ENCODE measurements at regions not wholly inside any gene's neighbourhood (a gene's known extent, or its start where the extent isn't known, plus 50 kb on each side); places are given as distances from the start of the nearest gene placed in this dataset.
"Not testable (repeated sequence)": the region's sequence is repeated elsewhere in the genome, so short reads cannot be mapped to it uniquely, and the experiment has no call there.

DNA sequence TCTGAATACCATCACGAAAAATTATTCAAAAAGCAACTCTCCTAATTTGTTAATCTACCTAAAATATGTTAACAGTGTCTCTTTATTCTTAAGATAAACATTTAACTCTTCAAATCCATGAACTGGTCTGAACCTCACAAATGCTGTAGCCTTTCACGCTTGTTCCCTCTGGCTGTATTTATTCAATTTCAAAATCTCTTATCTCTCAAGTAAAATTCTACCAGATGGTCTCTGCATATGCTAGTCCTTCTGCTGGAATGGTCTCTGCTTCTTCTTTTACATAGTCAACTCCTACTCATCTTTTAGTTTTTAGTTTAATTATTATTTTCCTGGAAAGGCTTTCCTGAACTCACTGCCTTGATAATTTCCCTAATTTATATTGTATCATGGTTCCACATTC lies 232.9 kb upstream of the PCDH20 start:
- FAIRE-seq (no peak), DNase-seq (ENCODE audit: low spot score in 2 of 2) (no peak)

DNA sequence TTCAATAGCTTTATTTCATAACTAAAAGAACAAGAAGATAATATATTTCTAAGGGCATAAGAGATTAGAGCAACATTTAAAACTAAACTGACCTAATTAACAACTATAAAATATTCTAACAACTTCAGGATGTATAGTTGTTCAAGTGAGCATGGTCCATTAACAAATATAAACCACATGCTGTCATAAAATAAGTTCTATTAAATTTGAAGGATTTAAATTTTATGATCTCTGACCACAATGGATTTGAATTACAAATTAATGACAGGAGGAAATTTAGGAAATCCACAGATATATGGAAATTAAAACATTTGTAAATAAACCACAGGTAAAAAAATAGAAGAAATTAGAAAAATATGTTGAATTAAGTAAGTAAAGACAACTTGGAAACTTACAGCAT lies 196.5 kb upstream of the PCDH20 start:
- FAIRE-seq (peak; percentile 52), DNase-seq (ENCODE audit: low spot score in 2 of 2) (no peak)

- FAIRE-seq (no peak), DNase-seq (ENCODE audit: low spot score in 2 of 2) (no peak)
Measured at GRCh38 chr13:61608138-61608537, 192.5 kb upstream of the PCDH20 start.

GRCh38 chr13:61600360-61601033 lies 184.8 kb upstream of the PCDH20 start:
- peak; percentile 66 for FAIRE-seq
- no peak for DNase-seq (ENCODE audit: low spot score in 2 of 2)

DNA sequence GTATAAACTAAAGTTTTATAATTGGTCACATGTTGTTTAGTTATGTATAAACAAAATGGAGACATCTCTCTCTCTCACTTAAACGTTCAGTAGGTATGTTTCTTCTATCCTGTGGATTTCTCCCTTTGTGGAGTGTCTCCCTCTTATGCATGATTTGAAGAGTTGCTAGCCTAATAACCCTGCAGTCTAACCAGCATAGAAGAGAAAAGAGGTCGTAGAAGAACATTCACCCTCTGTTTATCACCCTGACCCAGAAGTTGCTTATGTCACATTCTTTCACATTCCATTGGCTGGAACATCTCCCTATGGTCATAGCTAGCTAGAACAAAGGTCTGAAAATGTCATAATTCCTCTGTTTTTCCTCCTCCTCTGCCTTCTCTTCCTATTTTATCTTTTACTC lies 176.8 kb upstream of the PCDH20 start:
- no peak for DNase-seq (ENCODE audit: low spot score in 2 of 2)
- no peak for FAIRE-seq

DNA sequence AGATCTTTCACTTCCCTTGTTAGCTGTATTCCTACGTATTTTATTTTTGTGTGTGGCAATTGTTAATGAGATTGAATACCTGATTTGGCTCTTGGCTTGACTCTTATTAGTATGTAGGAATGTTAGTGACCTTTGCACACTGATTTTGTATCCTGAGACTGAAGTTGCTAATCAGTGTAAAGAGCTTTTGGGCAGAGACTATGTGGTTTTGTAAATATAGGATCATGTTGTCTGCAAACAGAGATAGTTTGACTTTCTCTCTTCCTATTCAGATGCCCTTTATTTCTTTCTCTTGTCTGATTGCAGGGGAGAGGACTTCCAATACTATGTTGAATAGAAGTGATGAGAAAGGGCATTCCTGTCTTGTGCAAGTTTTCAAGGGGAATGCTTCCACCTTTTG lies 160.3 kb upstream of the PCDH20 start:
- FAIRE-seq, result no peak
- DNase-seq (ENCODE audit: low spot score in 2 of 2), result no peak

- no peak for DNase-seq (ENCODE audit: low spot score in 2 of 2)
- FAIRE-seq, result no peak
Measured at GRCh38 chr13:61563645-61564044, 148.0 kb upstream of the PCDH20 start.

- FAIRE-seq (no peak), DNase-seq (ENCODE audit: low spot score in 2 of 2) (no peak)
Measured at GRCh38 chr13:61546911-61547310, 131.3 kb upstream of the PCDH20 start.

- no peak for DNase-seq (ENCODE audit: low spot score in 2 of 2)
- FAIRE-seq, result no peak
Measured at GRCh38 chr13:61546413-61546812, 130.8 kb upstream of the PCDH20 start.

DNA sequence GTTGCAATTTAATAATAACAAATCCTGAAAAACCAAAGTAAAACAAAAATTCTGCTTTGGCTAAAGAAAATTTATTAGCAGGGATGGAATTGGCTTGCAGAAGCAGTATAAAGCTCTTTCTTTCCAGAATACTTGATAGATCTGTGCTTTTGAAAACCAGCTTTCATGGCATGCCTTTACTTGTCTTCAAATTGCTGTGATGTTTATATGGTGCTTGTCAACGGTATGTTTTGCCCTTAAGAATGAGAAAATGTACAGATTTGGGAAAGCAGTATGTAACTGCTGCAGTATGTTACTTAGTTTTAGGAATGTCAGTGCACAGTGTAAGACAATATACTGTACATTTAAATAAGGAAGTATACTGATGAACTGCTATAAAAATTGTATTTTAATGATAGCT lies 120.8 kb upstream of the PCDH20 start:
- DNase-seq (ENCODE audit: low spot score in 2 of 2), result no peak
- no peak for FAIRE-seq

GRCh38 chr13:61531383-61532065 lies 115.9 kb upstream of the PCDH20 start:
- no peak for FAIRE-seq
- no peak for DNase-seq (ENCODE audit: low spot score in 2 of 2)

DNA sequence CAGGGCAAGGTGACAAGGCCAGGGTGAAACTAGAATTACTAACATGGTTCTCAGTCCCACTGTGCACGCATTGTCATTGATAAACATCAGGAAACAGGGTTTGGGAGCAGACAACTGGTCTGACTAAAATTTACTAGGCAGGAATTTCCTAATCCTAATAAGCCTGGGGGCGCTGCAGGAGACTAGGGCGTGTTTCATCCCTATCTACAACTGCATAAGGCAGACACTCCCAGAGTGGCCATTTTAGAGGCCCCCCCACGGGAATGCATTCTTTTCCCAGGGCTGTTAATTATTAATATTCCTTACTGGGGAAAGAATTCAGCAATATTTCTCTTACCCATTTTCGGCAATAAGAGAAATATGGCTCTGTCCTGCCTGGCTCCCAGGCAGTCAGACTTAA lies 103.6 kb upstream of the PCDH20 start:
- not testable (repeated sequence) for FAIRE-seq; DNase-seq (ENCODE audit: low spot score in 2 of 2)

- FAIRE-seq (no peak), DNase-seq (ENCODE audit: low spot score in 2 of 2) (no peak)
Measured at GRCh38 chr13:61508936-61509335, 93.3 kb upstream of the PCDH20 start.

DNA sequence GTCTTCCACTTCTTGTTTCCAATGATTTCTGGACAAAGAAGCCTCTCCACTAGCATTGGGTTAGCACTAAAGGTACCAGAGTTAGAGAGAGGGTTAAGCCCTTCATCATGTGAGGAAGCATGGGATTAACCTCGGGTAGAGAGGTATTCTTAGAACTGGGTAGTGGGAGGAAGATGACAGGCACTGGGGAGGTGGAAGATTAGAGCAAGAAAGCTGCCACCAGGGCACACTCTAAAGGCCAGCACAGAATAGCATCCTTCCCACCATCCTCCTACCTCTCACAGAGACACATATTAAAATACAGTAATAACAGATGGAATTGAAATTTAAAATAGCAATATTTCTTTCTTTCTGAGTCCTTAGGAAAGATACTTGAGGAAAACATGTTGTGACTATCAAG lies 84.5 kb upstream of the PCDH20 start:
- DNase-seq (ENCODE audit: low spot score in 2 of 2), result no peak
- no peak for FAIRE-seq

GRCh38 chr13:61495648-61496047 lies 80.0 kb upstream of the PCDH20 start:
- FAIRE-seq (no peak), DNase-seq (ENCODE audit: low spot score in 2 of 2) (no peak)

GRCh38 chr13:61493556-61493955 lies 77.9 kb upstream of the PCDH20 start:
- FAIRE-seq; DNase-seq (ENCODE audit: low spot score in 2 of 2): not testable (repeated sequence)

DNA sequence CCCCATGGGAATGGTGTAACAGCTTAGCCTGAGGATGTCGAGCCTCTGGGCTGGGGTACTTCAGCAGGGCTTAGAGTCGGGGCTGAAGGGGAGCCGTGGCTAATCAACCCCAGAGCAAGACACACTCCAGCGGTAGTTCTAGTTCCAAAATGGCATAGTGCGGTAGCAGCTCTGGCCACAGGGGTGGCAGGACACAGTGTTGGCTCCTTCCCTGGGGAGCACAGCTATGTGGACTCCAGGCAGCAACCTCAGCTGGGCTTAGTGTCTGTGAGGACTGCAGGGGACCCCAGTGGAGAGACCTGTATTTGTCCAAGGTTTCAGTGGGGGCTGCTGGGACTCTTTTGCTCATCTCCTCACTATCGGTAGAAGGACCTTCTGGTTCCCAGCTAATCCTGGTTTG lies 70.8 kb upstream of the PCDH20 start:
- no peak for FAIRE-seq
- no peak for DNase-seq (ENCODE audit: low spot score in 2 of 2)

DNA sequence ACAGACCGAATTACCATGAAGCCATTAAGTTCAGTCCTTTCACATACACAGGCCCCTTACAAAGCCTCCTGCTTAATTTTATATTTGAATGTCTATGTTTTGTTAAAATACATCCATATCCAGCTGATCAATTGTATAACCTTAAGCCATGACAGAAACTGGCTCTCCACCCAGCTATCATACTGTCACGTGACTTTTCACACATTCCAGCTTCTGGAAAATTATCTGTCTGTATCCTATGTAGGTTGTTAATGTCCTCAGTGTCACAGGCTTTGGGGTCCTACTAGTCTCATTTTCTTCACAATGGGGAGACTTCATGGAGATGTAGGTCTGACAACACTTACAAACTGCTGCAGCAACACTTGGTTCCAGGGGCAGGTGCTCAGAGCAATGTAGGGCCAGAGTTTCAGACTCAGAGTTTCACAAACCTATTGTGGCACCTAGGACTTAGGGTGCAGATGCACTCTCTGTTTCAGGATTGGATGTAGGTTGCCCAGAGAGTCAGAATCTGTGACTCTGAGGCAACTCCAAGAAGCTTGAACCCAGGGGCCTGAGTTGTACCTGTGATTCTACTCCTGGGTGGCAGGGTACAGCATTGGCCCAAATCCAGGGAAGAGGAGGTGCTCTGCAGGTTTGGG lies 69.6 kb upstream of the PCDH20 start:
- DNase-seq (ENCODE audit: low spot score in 2 of 2) (no peak), FAIRE-seq (no peak)

GRCh38 chr13:61477619-61478018 lies 62.0 kb upstream of the PCDH20 start:
- no peak for FAIRE-seq

GRCh38 chr13:61470786-61471185 lies 55.1 kb upstream of the PCDH20 start:
- DNase-seq (ENCODE audit: low spot score in 2 of 2) (no peak), FAIRE-seq (no peak)

More at GRCh38 chr13:61477619-61478018, 62.0 kb upstream of the PCDH20 start:
- DNase-seq (ENCODE audit: low spot score in 2 of 2), result no peak

- FAIRE-seq, result no peak
- DNase-seq (ENCODE audit: low spot score in 2 of 2), result no peak
Measured at GRCh38 chr13:61466280-61466679, 50.6 kb upstream of the PCDH20 start.

All from frontal cortex (tissue), 3 donors.